ENCODE measurements at regions not wholly inside any gene's neighbourhood (a gene's known extent, or its start where the extent isn't known, plus 50 kb on each side); places are given as distances from the start of the nearest gene placed in this dataset.

DNA sequence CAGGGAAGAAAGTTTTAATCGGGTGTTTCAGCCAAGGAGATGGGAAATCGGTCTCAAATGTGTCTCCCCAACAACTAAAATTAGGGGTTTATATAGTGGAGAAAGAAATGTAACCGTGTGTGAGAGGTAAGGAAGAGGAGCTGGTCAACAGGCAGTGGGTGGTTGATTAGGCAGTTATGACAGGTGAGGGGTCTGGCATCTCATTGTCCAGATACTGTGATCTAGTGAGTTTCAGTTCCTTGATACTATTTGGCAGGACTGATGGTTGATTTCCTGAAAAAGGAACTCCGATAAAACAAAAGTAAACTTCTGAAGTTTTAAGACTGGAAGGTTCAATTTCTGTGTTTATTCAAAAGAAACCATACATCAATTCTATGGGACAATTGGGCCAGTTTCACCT is 197.9 kb downstream of the LPIN1 start:
- TF ChIP-seq CTCF (conservative IDR thresholded peaks at IDR 0.05) (no peak), EZH2 (IDR thresholded peaks at IDR 0.05; ENCODE audit: low read depth) (no peak)
